ENCODE measurements at regions not wholly inside any gene's neighbourhood (a gene's known extent, or its start where the extent isn't known, plus 50 kb on each side); places are given as distances from the start of the nearest gene placed in this dataset.
"Not testable (repeated sequence)": the region's sequence is repeated elsewhere in the genome, so short reads cannot be mapped to it uniquely, and the experiment has no call there.

- not testable (repeated sequence) for H3K36me3 ChIP-seq (ENCODE audit: control insufficient read depth in 1 of 2, insufficient read depth in 2 of 2, low read depth in 1 of 2, low read length in 2 of 2); H2BK15ac ChIP-seq (ENCODE audit: low read depth, poor library complexity, severe bottlenecking); H2BK12ac ChIP-seq (ENCODE audit: low read length in 2 of 2); H3K18ac ChIP-seq (ENCODE audit: low read depth in 1 of 2, low read length in 2 of 2); H4K91ac ChIP-seq (ENCODE audit: low read length); H2BK5ac ChIP-seq (ENCODE audit: low read depth, low read length, poor library complexity, severe bottlenecking); DNase-seq; H3K9me3 ChIP-seq (ENCODE audit: control insufficient read depth, low read length); H3K4ac ChIP-seq (ENCODE audit: low read depth in 1 of 2, low read length in 2 of 2); H3K79me1 ChIP-seq (replicated peaks; ENCODE audit: low read length, poor library complexity, severe bottlenecking); H3K27ac ChIP-seq (ENCODE audit: low read length, poor library complexity, severe bottlenecking); H4K8ac ChIP-seq (ENCODE audit: low read length); H3K4me3 ChIP-seq (ENCODE audit: insufficient read depth in 1 of 2, low read depth in 1 of 2, low read length in 2 of 2); H3K4me2 ChIP-seq (ENCODE audit: low read length, poor library complexity, severe bottlenecking); H3K14ac ChIP-seq (ENCODE audit: low read length in 2 of 2); H3K23ac ChIP-seq (ENCODE audit: low read length in 2 of 2); H2BK120ac ChIP-seq (ENCODE audit: low read depth, low read length); H2AK5ac ChIP-seq (ENCODE audit: low read length, severe bottlenecking); H3K9ac ChIP-seq (ENCODE audit: low read length); H2AFZ ChIP-seq (ENCODE audit: low read depth, low read length)
- WGBS: 64% methylated on average over 2 of the region's 3 CpGs
- peaks cover 13% of the 10 kb centered on the region for H3K4me1 ChIP-seq (ENCODE audit: control insufficient read depth, insufficient read depth, low read depth, low read length)
- peaks cover 4 to 24% of the 10 kb centered on the region in 2 experiments for H3K27me3 ChIP-seq (ENCODE audit: control insufficient read depth in 1 of 2, insufficient read depth in 1 of 2, low read length in 2 of 2)
These were observed 135.0 kb upstream of the CCND2 start for GRCh38 chr12:4138532-4138931.

- Histone ChIP-seq H3K4ac (ENCODE audit: low read depth in 1 of 2, low read length in 2 of 2) (no peak overlapping the region), H3K4me3 (ENCODE audit: insufficient read depth in 1 of 2, low read depth in 1 of 2, low read length in 2 of 2) (no peak overlapping the region), H2AK5ac (ENCODE audit: low read length, severe bottlenecking) (no peak overlapping the region), H3K4me2 (ENCODE audit: low read length, poor library complexity, severe bottlenecking) (no peak overlapping the region), H3K14ac (ENCODE audit: low read length in 2 of 2) (no peak overlapping the region), H2BK5ac (ENCODE audit: low read depth, low read length, poor library complexity, severe bottlenecking) (no peak overlapping the region), H3K27ac (ENCODE audit: low read length, poor library complexity, severe bottlenecking) (no peak overlapping the region), H3K23ac (ENCODE audit: low read length in 2 of 2) (no peak overlapping the region), H2BK12ac (ENCODE audit: low read length in 2 of 2) (no peak overlapping the region), H2BK15ac (ENCODE audit: low read depth, poor library complexity, severe bottlenecking) (no peak overlapping the region), H3K4me1 (ENCODE audit: control insufficient read depth, insufficient read depth, low read depth, low read length) (peaks cover 13% of the 10 kb centered on the region), H4K8ac (ENCODE audit: low read length) (no peak overlapping the region), H3K18ac (ENCODE audit: low read depth in 1 of 2, low read length in 2 of 2) (no peak overlapping the region), H3K36me3 (ENCODE audit: control insufficient read depth in 1 of 2, insufficient read depth in 2 of 2, low read depth in 1 of 2, low read length in 2 of 2) (peaks cover 0 to 4% of the 10 kb centered on the region in 2 experiments), H3K27me3 (ENCODE audit: control insufficient read depth in 1 of 2, insufficient read depth in 1 of 2, low read length in 2 of 2) (peaks cover 4 to 27% of the 10 kb centered on the region in 2 experiments), H3K9ac (ENCODE audit: low read length) (no peak overlapping the region), H3K79me1 (replicated peaks; ENCODE audit: low read length, poor library complexity, severe bottlenecking) (no peaks in the 10 kb centered on the region), H4K91ac (ENCODE audit: low read length) (no peak overlapping the region), H2AFZ (ENCODE audit: low read depth, low read length) (no peak overlapping the region), H3K9me3 (ENCODE audit: control insufficient read depth, low read length) (no peaks in the 10 kb centered on the region), H2BK120ac (ENCODE audit: low read depth, low read length) (no peak overlapping the region)
- no peak for DNase-seq
- 100% methylated on average over 1 of the region's 2 CpGs for WGBS
These were observed 135.5 kb upstream of the CCND2 start for GRCh38 chr12:4138051-4138450.

- Histone ChIP-seq H2BK120ac (ENCODE audit: low read depth, low read length) (no peak overlapping the region), H3K4me1 (ENCODE audit: control insufficient read depth, insufficient read depth, low read depth, low read length) (peaks cover 13% of the 10 kb centered on the region), H4K8ac (ENCODE audit: low read length) (no peak overlapping the region), H3K27ac (ENCODE audit: low read length, poor library complexity, severe bottlenecking) (no peak overlapping the region), H3K9me3 (ENCODE audit: control insufficient read depth, low read length) (no peaks in the 10 kb centered on the region), H2AFZ (ENCODE audit: low read depth, low read length) (no peak overlapping the region), H3K18ac (ENCODE audit: low read depth in 1 of 2, low read length in 2 of 2) (no peak overlapping the region), H3K9ac (ENCODE audit: low read length) (no peak overlapping the region), H3K4me2 (ENCODE audit: low read length, poor library complexity, severe bottlenecking) (no peak overlapping the region), H2AK5ac (ENCODE audit: low read length, severe bottlenecking) (no peak overlapping the region), H3K27me3 (ENCODE audit: control insufficient read depth in 1 of 2, insufficient read depth in 1 of 2, low read length in 2 of 2) (peaks cover 4 to 30% of the 10 kb centered on the region in 2 experiments), H2BK5ac (ENCODE audit: low read depth, low read length, poor library complexity, severe bottlenecking) (no peak overlapping the region), H3K4ac (ENCODE audit: low read depth in 1 of 2, low read length in 2 of 2) (no peak overlapping the region), H3K23ac (ENCODE audit: low read length in 2 of 2) (no peak overlapping the region), H3K79me1 (replicated peaks; ENCODE audit: low read length, poor library complexity, severe bottlenecking) (no peaks in the 10 kb centered on the region), H3K36me3 (ENCODE audit: control insufficient read depth in 1 of 2, insufficient read depth in 2 of 2, low read depth in 1 of 2, low read length in 2 of 2) (peaks cover 0 to 4% of the 10 kb centered on the region in 2 experiments), H3K14ac (ENCODE audit: low read length in 2 of 2) (no peak overlapping the region), H2BK15ac (ENCODE audit: low read depth, poor library complexity, severe bottlenecking) (no peak overlapping the region), H2BK12ac (ENCODE audit: low read length in 2 of 2) (no peak overlapping the region), H4K91ac (ENCODE audit: low read length) (no peak overlapping the region), H3K4me3 (ENCODE audit: insufficient read depth in 1 of 2, low read depth in 1 of 2, low read length in 2 of 2) (no peak overlapping the region)
- 96% methylated on average over 5 of the region's 5 CpGs for WGBS
- no peak for DNase-seq
These were observed 136.1 kb upstream of the CCND2 start for GRCh38 chr12:4137441-4137840.

- no peaks in the 10 kb centered on the region for H3K9me3 ChIP-seq (ENCODE audit: control insufficient read depth, low read length)
- H4K8ac ChIP-seq (ENCODE audit: low read length): no peak overlapping the region
- H3K27ac ChIP-seq (ENCODE audit: low read length, poor library complexity, severe bottlenecking): no peak overlapping the region
- peaks cover 13% of the 10 kb centered on the region for H3K4me1 ChIP-seq (ENCODE audit: control insufficient read depth, insufficient read depth, low read depth, low read length)
- H3K9ac ChIP-seq (ENCODE audit: low read length): no peak overlapping the region
- no peak overlapping the region for H2BK5ac ChIP-seq (ENCODE audit: low read depth, low read length, poor library complexity, severe bottlenecking)
- no peak overlapping the region for H2AFZ ChIP-seq (ENCODE audit: low read depth, low read length)
- no peaks in the 10 kb centered on the region for H3K79me1 ChIP-seq (replicated peaks; ENCODE audit: low read length, poor library complexity, severe bottlenecking)
- no peak overlapping the region for H3K4ac ChIP-seq (ENCODE audit: low read depth in 1 of 2, low read length in 2 of 2)
- H2BK120ac ChIP-seq (ENCODE audit: low read depth, low read length): no peak overlapping the region
- no peak overlapping the region for H3K4me2 ChIP-seq (ENCODE audit: low read length, poor library complexity, severe bottlenecking)
- H3K23ac ChIP-seq (ENCODE audit: low read length in 2 of 2): no peak overlapping the region
- peaks cover 4 to 30% of the 10 kb centered on the region in 2 experiments for H3K27me3 ChIP-seq (ENCODE audit: control insufficient read depth in 1 of 2, insufficient read depth in 1 of 2, low read length in 2 of 2)
- no peak overlapping the region for H3K4me3 ChIP-seq (ENCODE audit: insufficient read depth in 1 of 2, low read depth in 1 of 2, low read length in 2 of 2)
- no peak overlapping the region for H4K91ac ChIP-seq (ENCODE audit: low read length)
- H2BK12ac ChIP-seq (ENCODE audit: low read length in 2 of 2): no peak overlapping the region
- H3K14ac ChIP-seq (ENCODE audit: low read length in 2 of 2): no peak overlapping the region
- no peak overlapping the region for H2AK5ac ChIP-seq (ENCODE audit: low read length, severe bottlenecking)
- peaks cover 0 to 4% of the 10 kb centered on the region in 2 experiments for H3K36me3 ChIP-seq (ENCODE audit: control insufficient read depth in 1 of 2, insufficient read depth in 2 of 2, low read depth in 1 of 2, low read length in 2 of 2)
- no peak overlapping the region for H3K18ac ChIP-seq (ENCODE audit: low read depth in 1 of 2, low read length in 2 of 2)
- H2BK15ac ChIP-seq (ENCODE audit: low read depth, poor library complexity, severe bottlenecking): no peak overlapping the region
- no peak for DNase-seq
- WGBS: 71% methylated on average over 3 of the region's 5 CpGs
These were observed 136.5 kb upstream of the CCND2 start for GRCh38 chr12:4137015-4137414.

Data from mesenchymal stem cell (in vitro differentiated cells and primary cell).